Activated CD4-positive, alpha-beta T cell treated with anti-CD3 and anti-CD28 coated beads, Interleukin-2, amount 10 ng/mL, durations not matched to agents 24 days and 14 days (primary cell): ENCODE measurements at regions not wholly inside any gene's neighbourhood (a gene's known extent, or its start where the extent isn't known, plus 50 kb on each side); places are given as distances from the start of the nearest gene placed in this dataset.
"Not testable (repeated sequence)": the region's sequence is repeated elsewhere in the genome, so short reads cannot be mapped to it uniquely, and the experiment has no call there.

Source experiments
- DNase-seq: peaks from one replicate; pipeline ENCODE4 v3.0.0; 2022
- H3K27ac Mint-ChIP-seq: one replicate; pipeline ENCODE4 v1.8.0; 2022; ENCODE audit warnings: mild to moderate bottlenecking, mixed read lengths
- H3K27me3 Mint-ChIP-seq: one replicate; pipeline ENCODE4 v1.8.0; 2022; ENCODE audit warnings: mixed read lengths
- H3K36me3 Mint-ChIP-seq: one replicate; pipeline ENCODE4 v1.8.0; 2022; ENCODE audit warnings: low read depth, mild to moderate bottlenecking, mixed read lengths
- H3K4me1 Mint-ChIP-seq: one replicate; pipeline ENCODE4 v1.8.0; 2021; ENCODE audit warnings: mixed read lengths
- H3K4me3 Mint-ChIP-seq: one replicate; pipeline ENCODE4 v1.8.0; 2022; ENCODE audit warnings: mild to moderate bottlenecking, moderate library complexity, mixed read lengths
- H3K9me3 Mint-ChIP-seq: one replicate; pipeline ENCODE4 v1.8.0; 2021; ENCODE audit warnings: mixed read lengths
- intact Hi-C: fragments of 100-400 bp; cut with micrococcal nuclease; formaldehyde crosslinking; loops from one replicate; pipeline ENCODE4 v1.15.1; 2023

DNA sequence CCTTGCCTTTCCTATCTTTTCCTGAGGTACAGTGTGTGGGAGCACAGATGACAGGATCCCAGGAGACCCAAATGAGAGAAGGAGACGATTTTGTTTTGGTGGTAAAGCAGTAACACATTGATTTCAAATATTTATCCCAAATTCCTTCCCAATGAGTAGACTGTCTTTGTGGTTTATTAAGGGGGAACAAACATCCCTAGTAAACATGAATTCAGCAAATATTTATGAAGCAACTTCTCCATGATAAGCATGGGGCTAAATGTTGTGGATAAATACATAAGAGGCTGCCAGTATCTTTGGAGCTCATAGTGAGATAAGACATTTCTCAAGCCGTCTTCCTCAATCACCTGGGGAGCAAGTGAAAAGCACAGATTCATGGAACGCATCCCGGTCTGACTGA is 460.8 kb upstream of the CFAP20DC start:
- Mint-ChIP-seq H3K36me3 (no peaks in the 10 kb centered on the region), H3K27me3 (peaks cover 3% of the 10 kb centered on the region), H3K4me1 (no peaks in the 10 kb centered on the region), H3K4me3 (no peak overlapping the region), H3K9me3 (peaks cover 14% of the 10 kb centered on the region), H3K27ac (no peak overlapping the region)
- no peak for DNase-seq
- intact Hi-C loops: no loop called here

DNA sequence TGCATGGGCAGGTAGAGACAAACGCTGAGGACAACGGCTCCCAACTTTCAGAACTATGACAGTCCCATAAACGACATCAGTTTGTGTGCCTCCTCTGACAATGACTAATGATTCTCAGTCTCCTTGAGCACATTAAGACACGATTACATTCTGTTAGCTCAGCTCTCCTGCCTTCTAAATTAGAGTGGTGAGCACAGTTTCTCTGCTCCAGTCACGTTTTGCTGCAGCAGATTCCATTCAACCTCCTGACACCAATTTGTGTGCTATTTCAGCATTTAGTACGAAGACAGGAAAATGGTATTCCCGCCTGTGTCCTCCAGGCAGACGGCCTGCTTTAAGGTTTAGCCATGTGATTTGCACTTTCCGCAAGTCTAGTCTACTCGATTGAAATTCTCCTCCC is 458.4 kb upstream of the CFAP20DC start:
- Mint-ChIP-seq H3K9me3 (peaks cover 17% of the 10 kb centered on the region), H3K27me3 (no peaks in the 10 kb centered on the region), H3K4me3 (no peak overlapping the region), H3K4me1 (peaks cover 1% of the 10 kb centered on the region), H3K36me3 (no peaks in the 10 kb centered on the region), H3K27ac (no peak overlapping the region)
- no peak for DNase-seq
- intact Hi-C loops: no loop called here

DNA sequence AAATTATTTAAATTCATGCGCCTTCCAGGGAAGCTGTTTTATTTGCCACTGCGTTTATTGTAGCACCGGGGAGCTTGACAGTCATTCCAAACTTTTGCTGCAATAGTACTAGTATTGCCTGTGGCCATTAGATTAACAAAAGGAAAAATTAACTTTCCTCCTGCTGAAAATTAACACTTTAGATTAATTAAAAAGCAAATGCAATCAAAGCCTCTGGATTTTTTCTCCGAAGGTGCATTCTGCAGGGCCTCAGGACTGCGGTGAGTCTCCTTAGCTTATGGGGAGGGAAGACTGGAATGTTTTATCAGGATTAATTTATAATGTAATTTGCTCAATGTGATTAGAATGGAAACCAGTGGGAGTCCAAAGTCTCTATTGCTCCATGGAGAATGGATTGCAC is 456.4 kb upstream of the CFAP20DC start:
- no peak overlapping the region for H3K4me3 Mint-ChIP-seq
- H3K27ac Mint-ChIP-seq: no peak overlapping the region
- DNase-seq: no peak
- no peaks in the 10 kb centered on the region for H3K36me3 Mint-ChIP-seq
- H3K27me3 Mint-ChIP-seq: no peaks in the 10 kb centered on the region
- intact Hi-C loops: no loop called here
- H3K4me1 Mint-ChIP-seq: peaks cover 12% of the 10 kb centered on the region
- peaks cover 20% of the 10 kb centered on the region for H3K9me3 Mint-ChIP-seq

DNA sequence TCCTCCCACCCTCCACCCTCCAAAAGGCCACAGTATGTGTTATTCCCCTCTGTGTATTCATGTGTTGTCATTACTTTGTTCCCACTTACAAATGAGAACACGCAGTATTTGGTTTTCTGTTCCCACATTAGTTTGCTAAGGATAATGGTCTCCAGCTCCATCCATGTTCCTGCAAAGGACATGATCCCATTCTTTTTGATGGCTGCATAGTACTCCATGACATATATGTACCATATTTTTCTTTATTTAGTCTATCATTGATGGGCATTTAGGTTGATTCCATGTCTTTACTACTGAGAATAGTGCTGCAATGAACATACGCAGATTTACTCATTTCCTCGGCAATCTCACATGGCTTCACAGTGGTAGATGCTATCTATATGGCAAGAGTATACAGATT is 453.6 kb upstream of the CFAP20DC start:
- Mint-ChIP-seq H3K4me3 (no peak overlapping the region), H3K36me3 (no peaks in the 10 kb centered on the region), H3K4me1 (peaks cover 12% of the 10 kb centered on the region), H3K27me3 (no peaks in the 10 kb centered on the region), H3K27ac (peak overlapping the region; percentile 35), H3K9me3 (peaks cover 9% of the 10 kb centered on the region)
- intact Hi-C loops: loop anchor here (2.0 kb wide), 2 partner anchors 53 to 115 kb away; no protein-coding TSS in a partner anchor
- no peak for DNase-seq

DNA sequence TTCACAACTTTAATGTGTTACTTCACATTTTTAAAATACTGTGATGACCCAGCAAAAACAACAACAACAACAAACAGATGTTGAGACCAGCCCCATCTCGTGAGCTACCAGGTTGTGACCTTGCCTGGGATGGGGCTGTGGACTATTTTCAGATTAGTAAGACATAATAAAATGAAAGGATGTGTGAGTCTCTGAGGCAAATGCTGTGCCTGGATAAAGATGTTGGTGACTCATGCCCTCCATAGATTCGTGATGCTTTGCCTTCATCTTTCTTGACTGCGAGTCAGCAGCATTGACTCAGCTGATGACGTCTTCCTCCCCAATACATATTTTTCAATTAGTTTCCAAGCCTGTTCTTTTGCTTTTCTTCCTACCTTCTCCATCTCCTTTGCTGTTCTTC is 453.0 kb upstream of the CFAP20DC start:
- peak overlapping the region; percentile 46 for H3K27ac Mint-ChIP-seq

DNA sequence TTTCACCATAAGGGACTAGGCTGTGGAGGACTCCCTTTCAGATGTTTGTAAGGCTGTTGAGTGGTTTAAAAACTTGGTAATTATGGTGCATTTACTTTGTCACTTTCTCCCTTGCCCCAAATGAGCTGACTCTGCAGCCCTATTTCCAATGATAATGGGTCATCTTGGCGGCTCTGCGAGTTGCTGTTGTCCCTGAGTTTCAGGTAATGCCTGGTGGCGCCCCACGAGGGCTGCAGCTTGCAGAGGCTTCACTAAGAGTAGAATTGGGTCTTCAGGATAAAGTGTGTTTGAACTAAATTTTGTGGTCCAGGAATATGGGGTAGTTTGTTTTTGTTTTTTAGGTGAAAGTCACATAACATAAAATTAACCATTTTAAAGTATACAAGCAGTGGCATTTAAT is 450.1 kb upstream of the CFAP20DC start:
- DNase-seq: no peak
- H3K4me3 Mint-ChIP-seq: no peak overlapping the region
- peaks cover 14% of the 10 kb centered on the region for H3K9me3 Mint-ChIP-seq
- H3K36me3 Mint-ChIP-seq: no peaks in the 10 kb centered on the region
- H3K27ac Mint-ChIP-seq: no peak overlapping the region
- intact Hi-C loops: no loop called here
- peaks cover 16% of the 10 kb centered on the region for H3K4me1 Mint-ChIP-seq
- no peaks in the 10 kb centered on the region for H3K27me3 Mint-ChIP-seq

More for the DNA sequence above, 453.0 kb upstream of the CFAP20DC start:
- DNase-seq: peak; percentile 70
- intact Hi-C loops: loop anchor here (2.0 kb wide), 2 partner anchors 52 to 114 kb away; no protein-coding TSS in a partner anchor
- Mint-ChIP-seq H3K4me3 (peak overlapping the region; percentile 4), H3K27me3 (no peaks in the 10 kb centered on the region), H3K9me3 (peaks cover 9% of the 10 kb centered on the region), H3K4me1 (peaks cover 12% of the 10 kb centered on the region), H3K36me3 (no peaks in the 10 kb centered on the region)

DNA sequence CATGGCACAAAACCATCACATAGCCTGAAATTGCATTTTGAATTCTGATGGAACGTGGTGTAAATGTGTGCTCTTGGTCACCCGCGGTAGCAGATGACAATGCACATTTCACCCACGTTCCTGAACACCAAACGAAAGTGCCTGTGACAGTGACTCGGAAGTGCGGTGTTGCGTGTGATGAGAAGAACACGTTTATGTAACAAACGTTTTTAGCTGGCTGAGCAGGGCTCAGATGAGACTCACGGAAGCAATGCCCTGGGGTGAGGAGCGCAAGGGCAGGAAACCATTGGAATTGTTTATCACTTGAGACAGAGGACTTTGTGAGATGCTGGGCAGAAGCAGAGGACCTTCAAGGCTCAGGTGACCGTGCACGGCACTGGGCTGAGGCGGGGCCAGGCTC is 449.2 kb upstream of the CFAP20DC start:
- Mint-ChIP-seq H3K4me1 (peaks cover 16% of the 10 kb centered on the region), H3K27me3 (no peaks in the 10 kb centered on the region), H3K27ac (no peak overlapping the region), H3K9me3 (peaks cover 17% of the 10 kb centered on the region), H3K36me3 (no peaks in the 10 kb centered on the region), H3K4me3 (no peak overlapping the region)
- no peak for DNase-seq
- intact Hi-C loops: no loop called here

DNA sequence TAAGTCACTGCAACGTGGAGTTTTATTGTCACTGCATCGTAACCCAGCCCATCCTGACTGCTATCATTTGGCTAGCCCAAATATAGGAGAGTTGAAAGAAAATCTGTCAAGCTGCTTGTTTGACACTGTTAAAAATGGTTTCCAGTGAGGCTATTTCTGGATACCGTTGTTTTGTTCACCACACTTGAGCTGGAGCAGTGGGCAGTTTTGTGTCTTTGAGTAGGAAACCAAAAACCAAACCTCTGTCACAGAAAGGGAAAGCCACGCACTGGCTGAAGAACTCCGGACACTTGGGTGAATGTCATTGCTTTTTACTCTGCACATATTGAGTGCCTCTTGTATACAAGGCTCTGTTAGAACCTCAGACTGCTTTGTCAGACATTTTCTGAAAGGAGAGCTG is 446.4 kb upstream of the CFAP20DC start:
- H3K4me1 Mint-ChIP-seq: peaks cover 3% of the 10 kb centered on the region
- no peaks in the 10 kb centered on the region for H3K36me3 Mint-ChIP-seq
- no peak overlapping the region for H3K27ac Mint-ChIP-seq
- peaks cover 12% of the 10 kb centered on the region for H3K9me3 Mint-ChIP-seq
- intact Hi-C loops: no loop called here
- no peaks in the 10 kb centered on the region for H3K27me3 Mint-ChIP-seq
- DNase-seq: no peak
- H3K4me3 Mint-ChIP-seq: no peak overlapping the region

DNA sequence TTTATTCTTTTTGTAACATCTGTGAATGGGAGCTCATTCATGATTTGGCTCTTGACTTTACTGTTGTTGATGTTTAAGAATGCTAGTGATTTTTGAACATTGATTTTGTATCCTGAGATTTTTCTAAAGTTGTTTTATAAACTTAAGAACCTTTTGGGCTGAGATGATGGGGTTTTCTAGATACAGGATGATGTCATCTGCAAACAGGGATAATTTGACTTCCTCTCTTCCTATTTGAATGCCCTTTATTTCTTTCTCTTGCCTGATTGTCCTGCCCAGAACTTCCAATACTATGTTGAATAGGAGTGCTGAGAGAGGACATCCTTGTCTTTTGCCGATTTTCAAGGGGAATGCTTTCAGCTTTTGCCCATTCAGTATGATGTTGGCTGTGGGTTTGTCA is 445.1 kb upstream of the CFAP20DC start:
- H3K4me3 Mint-ChIP-seq, DNase-seq, H3K36me3 Mint-ChIP-seq, intact Hi-C loops, H3K27me3 Mint-ChIP-seq, H3K27ac Mint-ChIP-seq, H3K4me1 Mint-ChIP-seq: not testable (repeated sequence)
- H3K9me3 Mint-ChIP-seq: peaks cover 12% of the 10 kb centered on the region

DNA sequence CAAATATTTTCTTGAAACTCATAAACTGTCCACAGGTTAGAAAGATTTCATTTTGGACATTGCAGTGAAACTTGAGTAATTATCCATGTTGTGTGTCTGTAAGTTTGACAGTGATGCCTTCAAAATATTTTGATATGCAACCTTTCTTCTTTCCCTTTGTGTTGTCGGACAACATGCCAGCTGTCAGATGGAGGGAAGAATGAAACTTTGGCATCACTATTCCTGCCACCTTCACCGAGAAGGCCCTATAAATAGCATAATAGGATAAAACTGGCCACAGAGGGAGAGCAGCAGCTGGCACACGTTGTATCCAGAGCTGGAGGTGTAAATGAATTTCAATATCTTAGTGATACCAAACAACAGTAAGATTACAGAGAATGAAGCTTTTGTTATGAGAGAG is 436.7 kb upstream of the CFAP20DC start:
- H3K27ac Mint-ChIP-seq: no peak overlapping the region
- no peaks in the 10 kb centered on the region for H3K27me3 Mint-ChIP-seq
- H3K36me3 Mint-ChIP-seq: peaks cover 2% of the 10 kb centered on the region
- H3K4me3 Mint-ChIP-seq: no peak overlapping the region
- no peak for DNase-seq
- H3K9me3 Mint-ChIP-seq: peaks cover 24% of the 10 kb centered on the region
- intact Hi-C loops: no loop called here
- H3K4me1 Mint-ChIP-seq: peaks cover 23% of the 10 kb centered on the region

DNA sequence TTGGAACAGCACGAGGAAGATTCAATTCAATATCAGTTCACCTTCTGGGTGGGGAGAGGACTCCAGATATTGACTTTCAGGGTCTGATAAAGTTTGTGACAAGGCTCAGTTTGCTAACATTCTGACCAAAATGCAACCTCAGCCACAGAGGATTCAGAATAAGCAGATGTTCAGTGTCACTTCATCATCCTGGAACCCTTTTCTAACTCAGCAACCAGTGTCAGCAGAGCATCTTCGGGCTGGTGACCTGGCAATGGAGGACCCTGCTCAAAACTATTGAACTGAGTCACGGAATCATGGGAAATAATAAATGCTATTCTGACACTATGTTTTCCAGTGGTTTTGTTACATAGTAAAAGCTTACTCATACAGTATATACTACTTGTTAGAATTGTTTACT is 433.4 kb upstream of the CFAP20DC start:
- no peak overlapping the region for H3K27ac Mint-ChIP-seq
- H3K4me1 Mint-ChIP-seq: peaks cover 34% of the 10 kb centered on the region
- no peak for DNase-seq
- H3K36me3 Mint-ChIP-seq: peaks cover 2% of the 10 kb centered on the region
- no peak overlapping the region for H3K4me3 Mint-ChIP-seq
- intact Hi-C loops: no loop called here
- H3K27me3 Mint-ChIP-seq: no peaks in the 10 kb centered on the region
- H3K9me3 Mint-ChIP-seq: peaks cover 21% of the 10 kb centered on the region

DNA sequence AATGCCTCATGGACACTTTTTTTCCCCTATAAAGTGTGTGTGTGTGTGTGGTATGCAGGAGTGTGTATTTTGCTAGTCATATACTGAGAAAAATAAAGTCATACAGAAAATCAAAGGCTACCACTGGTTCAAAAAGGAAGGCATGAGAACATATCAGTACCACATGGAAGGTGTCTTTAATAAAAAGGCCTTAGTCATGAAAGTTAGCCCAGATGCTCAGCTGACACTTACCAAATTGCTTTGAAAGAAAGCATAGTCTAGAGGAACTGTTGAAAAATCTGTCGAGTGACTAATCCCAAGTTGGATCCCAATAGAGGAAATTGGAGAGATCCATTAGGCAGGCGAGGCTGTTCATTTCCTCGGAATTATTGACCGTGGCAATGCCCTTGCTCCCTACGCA is 432.9 kb upstream of the CFAP20DC start:
- Mint-ChIP-seq H3K36me3 (no peaks in the 10 kb centered on the region), H3K27ac (no peak overlapping the region), H3K4me1 (peaks cover 29% of the 10 kb centered on the region), H3K27me3 (no peaks in the 10 kb centered on the region), H3K4me3 (no peak overlapping the region), H3K9me3 (peaks cover 16% of the 10 kb centered on the region)
- no peak for DNase-seq
- intact Hi-C loops: no loop called here

DNA sequence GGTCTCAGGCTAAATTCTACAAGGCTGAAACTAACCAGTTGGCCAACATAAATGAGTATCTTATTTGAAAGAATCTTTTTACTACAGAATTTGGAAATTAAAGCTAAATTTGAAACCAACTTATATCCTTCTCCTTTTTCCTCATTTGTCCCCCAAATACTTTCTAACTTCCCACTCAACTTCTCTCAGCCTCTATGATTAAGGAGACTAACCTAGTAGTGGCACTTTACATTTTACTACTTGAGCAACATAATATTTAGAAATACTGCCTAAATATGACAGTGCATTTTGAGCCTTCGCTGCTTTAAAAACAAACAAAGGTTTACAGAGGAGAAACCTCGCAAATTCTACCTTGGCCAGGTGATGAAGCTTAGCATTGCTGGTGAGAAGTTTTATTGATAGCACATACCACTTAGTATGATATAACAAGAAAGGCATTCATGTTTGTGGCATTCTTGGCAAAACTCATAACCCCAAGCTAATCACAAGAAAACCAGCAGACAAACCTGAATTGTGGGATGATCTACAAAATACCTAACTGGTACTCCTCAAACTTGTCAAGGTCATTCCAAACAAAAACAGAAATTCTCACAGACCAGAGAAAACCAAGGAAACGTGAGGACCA is 432.1 kb upstream of the CFAP20DC start:
- intact Hi-C loops: no loop called here

DNA sequence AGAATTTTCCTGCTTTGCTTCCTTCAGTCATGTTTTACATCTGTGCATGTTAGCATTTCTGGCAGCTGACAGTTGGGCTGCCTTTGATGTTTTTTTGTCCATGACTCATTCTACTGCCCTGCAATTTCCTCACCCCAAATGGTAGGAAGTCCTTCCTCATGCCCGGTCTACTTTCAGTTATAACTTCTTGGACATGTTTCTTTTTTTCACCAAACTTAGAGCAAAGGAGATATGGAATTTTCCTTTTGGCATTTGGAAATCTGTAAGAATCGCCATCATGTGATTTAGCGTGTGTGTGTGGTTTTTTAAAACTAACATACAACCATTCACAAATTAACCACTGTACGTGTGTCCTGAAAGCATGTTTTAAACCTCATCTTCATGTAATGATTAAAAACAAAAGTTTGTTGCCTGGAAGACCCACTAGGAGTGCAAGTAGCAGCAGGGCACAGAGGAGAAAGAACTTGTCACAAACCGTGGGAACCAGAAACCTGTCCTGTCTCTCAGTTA is 430.7 kb upstream of the CFAP20DC start:
- Mint-ChIP-seq H3K27ac (peak overlapping the region; percentile 83), H3K9me3 (peaks cover 14% of the 10 kb centered on the region), H3K4me1 (peaks cover 26% of the 10 kb centered on the region), H3K27me3 (no peaks in the 10 kb centered on the region), H3K36me3 (no peaks in the 10 kb centered on the region), H3K4me3 (peak overlapping the region; percentile 67)
- DNase-seq: peak; percentile 66
- intact Hi-C loops: loop anchor here (1.0 kb wide), 3 partner anchors 29 to 94 kb away; no protein-coding TSS in a partner anchor

More for the DNA sequence above, 432.1 kb upstream of the CFAP20DC start:
- peaks cover 12% of the 10 kb centered on the region for H3K9me3 Mint-ChIP-seq
- no peaks in the 10 kb centered on the region for H3K27me3 Mint-ChIP-seq
- H3K27ac Mint-ChIP-seq: no peak overlapping the region
- DNase-seq: no peak
- no peak overlapping the region for H3K4me3 Mint-ChIP-seq
- peaks cover 24% of the 10 kb centered on the region for H3K4me1 Mint-ChIP-seq
- H3K36me3 Mint-ChIP-seq: no peaks in the 10 kb centered on the region

DNA sequence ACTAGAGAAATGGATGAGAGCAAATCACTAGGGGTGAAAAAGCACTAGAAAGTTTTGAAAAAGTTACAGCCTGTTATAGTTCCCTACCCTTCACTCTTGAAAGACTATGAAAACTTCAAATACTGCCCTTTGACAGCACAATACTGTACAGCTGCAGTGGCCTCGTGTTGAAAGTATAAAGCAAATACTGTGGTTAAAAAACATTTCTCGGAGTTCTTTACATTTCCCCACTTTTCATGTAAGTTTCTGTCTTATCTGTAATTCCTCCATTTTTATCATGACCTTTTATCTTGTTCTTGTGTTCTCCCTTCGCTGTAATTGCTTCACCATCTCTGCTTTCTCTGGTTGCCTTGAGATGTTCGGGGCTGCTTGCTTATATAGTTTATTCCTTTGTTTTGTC is 423.8 kb upstream of the CFAP20DC start:
- peaks cover 37% of the 10 kb centered on the region for H3K4me1 Mint-ChIP-seq
- H3K27ac Mint-ChIP-seq: no peak overlapping the region
- intact Hi-C loops: no loop called here

More for the DNA sequence above, 423.8 kb upstream of the CFAP20DC start:
- peaks cover 20% of the 10 kb centered on the region for H3K36me3 Mint-ChIP-seq
- H3K4me3 Mint-ChIP-seq: no peak overlapping the region
- DNase-seq: no peak
- H3K27me3 Mint-ChIP-seq: no peaks in the 10 kb centered on the region
- H3K9me3 Mint-ChIP-seq: peaks cover 52% of the 10 kb centered on the region
